NOMO-1 treated with dmso at 0.1 percent for 144 hours (cell line): ENCODE measurements at regions not wholly inside any gene's neighbourhood (a gene's known extent, or its start where the extent isn't known, plus 50 kb on each side); places are given as distances from the start of the nearest gene placed in this dataset.
A peak's percentile ranks its signal among the peaks of the same experiment; 100 is the strongest.

ENCODE experiments used
- DNase-seq: peaks from one replicate; lab custom pipeline; 2025; ENCODE audit not compliant: unreplicated experiment; lab: John Stamatoyannopoulos, UW

DNA sequence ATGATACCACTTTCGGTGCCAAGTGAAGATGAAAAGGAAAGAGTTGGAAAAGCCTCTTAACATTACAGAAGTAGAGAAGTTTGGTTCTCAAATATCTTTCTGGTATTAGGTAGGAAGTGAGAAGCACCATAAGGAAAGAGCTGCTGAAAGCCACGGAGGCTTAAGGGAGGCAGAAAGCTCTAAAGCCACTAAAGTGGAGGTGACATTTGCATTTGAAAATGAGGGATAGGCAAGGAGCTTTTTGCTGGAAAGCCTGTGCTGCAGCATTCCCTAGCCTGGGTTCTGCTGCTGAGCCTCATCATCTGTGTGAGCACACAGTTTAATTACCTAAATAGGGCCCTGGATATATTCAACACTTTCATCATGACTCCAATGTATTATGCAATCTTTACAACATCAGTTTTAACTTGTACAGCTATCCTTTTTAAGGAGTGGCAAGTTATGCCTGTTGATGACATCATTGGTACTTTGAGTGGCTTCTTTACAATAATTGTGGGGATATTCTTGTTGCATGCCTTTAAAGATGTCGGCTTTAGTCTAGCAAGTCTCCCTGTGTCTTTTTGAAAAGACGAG is 315.4 kb downstream of the RBM26 start:
- peak; percentile 38 for DNase-seq

DNA sequence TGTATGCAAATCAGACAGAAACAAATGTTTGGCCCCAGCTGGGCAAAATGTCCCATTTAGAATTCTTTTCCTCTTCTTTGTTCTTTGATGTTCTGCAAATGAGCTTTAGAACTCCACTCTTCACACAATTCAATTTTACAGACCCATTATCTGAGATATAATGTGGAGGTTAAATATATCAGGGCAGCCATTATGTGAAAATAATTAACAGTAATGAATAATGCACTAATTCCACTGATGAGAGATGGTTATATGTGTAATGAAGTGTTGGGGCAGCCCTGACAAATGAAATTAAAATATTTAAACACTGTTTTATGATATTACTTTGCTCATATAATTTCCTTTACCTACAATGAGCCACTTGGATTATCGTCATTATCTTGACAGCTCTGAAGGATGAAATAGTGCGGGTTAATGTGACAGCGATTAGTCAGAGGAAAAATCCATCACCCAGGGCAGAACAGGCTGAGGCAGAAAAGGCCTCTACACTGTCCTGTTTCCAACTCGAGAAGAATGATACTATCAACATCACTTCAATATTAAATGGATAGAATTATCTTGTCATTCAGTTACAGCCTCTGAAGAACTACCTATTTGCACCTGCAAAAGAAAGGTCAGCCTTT is 321.1 kb downstream of the RBM26 start:
- DNase-seq, result no peak

DNA sequence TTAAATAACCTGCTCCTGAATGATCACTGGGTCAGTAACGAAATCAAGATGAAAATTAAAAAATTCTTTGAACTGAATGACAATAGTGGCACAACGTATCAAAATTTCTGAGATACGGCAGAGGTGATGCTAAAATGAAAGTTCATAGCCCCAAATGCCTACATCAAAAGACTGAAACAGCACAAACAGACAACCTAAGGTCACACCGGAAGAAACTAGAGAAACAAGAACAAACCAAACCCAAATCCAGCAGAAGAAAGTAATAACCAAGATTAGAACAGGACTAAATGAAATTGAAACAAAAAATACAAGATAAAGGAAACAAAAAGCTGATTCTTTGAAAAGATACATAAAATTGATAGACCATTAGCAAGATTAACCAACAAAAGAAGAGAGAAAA is 324.1 kb downstream of the RBM26 start:
- no peak for DNase-seq

- DNase-seq, result no peak
Measured at GRCh38 chr13:79079351-79079839, 326.7 kb downstream of the RBM26 start.

DNA sequence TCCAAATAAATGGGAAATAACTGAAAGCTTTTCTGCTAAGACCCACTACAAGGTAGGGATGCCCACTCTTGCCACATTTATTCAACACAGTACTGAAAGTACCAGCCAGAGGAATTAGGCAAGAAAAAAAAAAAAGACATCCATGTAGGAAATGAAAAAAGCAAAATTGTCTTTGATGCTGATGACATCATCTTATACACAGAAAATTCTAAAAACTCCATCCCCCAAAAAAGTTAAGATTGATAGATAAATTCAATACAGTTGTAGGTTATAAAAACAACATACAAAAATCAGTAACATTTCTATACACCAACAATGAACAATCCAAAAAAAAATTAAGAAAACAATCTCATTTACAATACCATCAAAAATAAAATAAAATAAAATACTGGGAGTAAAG is 330.4 kb downstream of the RBM26 start:
- no peak for DNase-seq

DNA sequence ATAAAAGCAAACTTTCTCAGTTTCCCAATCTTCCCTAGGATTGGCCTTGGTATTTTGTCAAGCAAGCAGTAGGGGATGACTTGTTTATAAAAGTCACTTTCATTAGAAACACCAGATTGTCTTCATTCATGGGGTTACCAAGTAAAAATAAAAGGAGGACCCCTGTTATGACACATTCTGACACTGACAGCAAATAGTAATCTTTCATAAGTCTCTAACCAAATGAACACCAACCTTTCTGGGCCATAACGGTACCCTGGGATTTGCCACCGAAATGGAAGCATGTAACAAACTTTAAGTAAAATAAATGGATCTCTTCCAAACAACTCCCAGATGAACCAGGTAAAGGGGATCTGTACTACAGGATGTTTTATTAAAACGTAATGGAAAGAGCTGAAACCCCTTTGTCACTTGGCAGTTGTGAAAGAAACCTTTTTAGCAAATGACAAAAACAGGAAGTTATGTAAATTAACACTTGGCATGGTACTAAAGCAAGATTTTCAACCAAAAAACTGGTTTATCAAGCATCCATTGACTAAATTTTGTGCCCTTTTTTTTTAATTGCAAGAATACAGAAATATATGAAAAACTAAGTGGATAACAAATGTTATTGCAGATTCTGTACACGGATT is 335.6 kb downstream of the RBM26 start:
- DNase-seq, result peak; percentile 31

DNA sequence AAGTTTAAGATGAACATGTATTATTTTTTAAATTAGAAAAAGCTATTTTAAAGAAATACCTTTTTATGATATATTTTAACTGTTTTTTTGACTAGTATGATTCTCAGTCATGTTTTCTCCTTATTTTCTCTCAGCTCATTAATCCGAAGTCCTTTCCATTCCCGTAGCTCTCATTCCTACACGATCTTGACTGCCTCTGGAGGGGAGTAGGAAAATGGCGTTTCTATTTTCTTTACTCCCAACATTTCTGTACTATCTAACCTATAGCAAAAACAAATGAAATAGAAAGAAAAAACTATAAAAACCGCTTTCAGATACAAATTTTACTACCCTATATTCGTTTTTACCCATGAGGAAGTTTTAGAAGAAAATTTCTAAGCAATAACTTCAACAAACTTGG is 343.8 kb downstream of the RBM26 start:
- DNase-seq, result no peak

- no peak for DNase-seq
Measured at GRCh38 chr13:79060216-79060615, 345.8 kb downstream of the RBM26 start.

GRCh38 chr13:79056706-79057105 is 349.3 kb downstream of the RBM26 start:
- no peak for DNase-seq

DNA sequence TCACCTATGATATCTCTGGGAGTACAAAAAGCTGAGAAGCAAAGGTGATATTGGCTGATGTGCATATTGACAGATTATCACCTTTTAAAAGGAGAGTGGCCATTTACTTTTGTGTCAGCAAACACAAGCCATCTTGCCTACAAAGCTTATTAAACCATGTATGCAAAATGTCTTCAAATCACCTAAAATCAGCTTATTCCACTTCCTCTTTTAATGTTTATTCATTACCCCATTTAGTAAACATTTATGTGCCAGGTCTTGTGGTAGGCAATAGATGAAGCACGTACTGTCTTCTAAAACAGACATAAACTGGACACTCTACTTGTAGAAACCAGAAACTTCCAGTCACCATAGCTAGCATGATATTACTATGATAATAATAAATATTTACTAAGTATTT is 354.6 kb downstream of the RBM26 start:
- no peak for DNase-seq

- DNase-seq, result no peak
Measured at GRCh38 chr13:79044415-79044814, 361.6 kb downstream of the RBM26 start.

DNA sequence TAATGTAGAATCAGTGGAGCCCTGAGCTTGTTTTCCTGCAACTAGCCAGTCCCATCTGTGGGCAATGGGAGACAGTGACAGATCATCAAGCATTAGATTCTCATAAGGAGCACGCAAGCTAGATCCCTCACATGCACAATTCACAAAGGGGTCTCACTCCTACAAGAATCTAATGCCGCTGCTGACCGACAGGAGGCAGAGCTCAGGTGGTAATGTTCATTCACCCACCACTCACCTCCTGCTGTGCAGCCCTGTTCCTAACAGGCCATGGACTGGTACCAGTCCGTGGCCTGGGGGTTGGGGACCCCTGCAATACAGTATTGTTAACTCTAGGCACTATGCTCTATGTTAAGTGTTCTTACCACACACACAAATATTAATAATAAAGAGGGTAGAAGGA is 362.8 kb downstream of the RBM26 start:
- DNase-seq, result no peak

- DNase-seq, result no peak
Measured at GRCh38 chr13:79037197-79037596, 368.9 kb downstream of the RBM26 start.

GRCh38 chr13:79034341-79034740 is 371.7 kb downstream of the RBM26 start:
- DNase-seq, result no peak

DNA sequence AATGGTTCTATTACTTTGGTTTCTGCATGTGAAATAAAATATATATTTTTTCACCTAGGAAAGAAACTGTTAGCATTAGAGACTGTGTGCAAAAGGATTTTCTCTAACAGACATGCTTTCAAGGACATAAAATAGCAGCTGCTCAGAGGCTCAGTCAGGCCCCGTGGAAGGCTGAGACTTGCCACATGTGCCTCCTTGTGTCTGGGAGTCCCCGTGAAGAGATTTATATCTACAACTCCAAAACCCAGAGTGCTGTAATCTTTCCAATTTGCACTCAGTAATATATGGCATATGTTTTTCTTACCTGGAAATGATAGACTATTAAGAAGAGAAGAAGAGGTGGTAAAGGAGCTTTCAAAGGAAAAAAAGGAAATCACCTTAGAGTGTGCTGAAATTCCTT is 371.6 kb upstream of the OBI1 start:
- DNase-seq, result no peak

DNA sequence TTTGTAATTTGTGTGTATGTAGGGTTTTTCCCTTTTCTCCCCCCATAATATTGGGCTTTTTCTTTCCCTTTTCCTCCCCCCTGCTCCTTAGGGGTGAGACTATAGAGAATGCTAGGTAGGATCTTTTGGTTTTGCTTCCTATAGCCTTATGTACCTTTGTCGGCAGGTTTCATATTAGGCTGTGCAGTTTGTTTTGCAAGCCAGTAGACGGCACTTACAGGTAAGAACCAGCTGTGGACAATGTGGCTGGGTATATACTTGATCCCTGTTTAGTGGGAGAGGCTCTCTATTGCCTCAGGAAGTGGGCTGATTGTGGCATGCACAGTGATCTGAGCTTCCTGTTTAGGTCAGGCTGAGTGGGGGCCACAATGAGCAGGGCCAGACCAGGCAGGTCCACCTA is 359.2 kb upstream of the OBI1 start:
- DNase-seq, result no peak

DNA sequence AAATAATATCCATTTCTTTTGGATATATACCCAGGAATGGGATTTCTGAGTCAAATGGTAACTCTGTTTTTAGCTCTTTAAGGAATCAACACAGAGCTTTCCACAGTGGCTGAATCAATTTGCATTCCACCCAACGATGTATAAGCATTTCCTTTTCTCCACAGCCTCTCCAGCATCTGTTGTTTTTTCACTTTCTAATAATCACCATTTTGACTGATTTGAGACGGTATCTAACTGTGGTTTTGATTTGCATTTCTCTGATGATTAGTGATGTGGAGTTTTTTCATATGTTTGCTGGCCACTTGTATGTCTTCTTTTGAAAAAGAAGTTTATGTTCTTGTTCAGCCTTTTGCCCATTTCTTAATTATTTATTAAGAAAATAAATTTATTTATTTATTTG is 352.2 kb upstream of the OBI1 start:
- DNase-seq, result no peak

DNA sequence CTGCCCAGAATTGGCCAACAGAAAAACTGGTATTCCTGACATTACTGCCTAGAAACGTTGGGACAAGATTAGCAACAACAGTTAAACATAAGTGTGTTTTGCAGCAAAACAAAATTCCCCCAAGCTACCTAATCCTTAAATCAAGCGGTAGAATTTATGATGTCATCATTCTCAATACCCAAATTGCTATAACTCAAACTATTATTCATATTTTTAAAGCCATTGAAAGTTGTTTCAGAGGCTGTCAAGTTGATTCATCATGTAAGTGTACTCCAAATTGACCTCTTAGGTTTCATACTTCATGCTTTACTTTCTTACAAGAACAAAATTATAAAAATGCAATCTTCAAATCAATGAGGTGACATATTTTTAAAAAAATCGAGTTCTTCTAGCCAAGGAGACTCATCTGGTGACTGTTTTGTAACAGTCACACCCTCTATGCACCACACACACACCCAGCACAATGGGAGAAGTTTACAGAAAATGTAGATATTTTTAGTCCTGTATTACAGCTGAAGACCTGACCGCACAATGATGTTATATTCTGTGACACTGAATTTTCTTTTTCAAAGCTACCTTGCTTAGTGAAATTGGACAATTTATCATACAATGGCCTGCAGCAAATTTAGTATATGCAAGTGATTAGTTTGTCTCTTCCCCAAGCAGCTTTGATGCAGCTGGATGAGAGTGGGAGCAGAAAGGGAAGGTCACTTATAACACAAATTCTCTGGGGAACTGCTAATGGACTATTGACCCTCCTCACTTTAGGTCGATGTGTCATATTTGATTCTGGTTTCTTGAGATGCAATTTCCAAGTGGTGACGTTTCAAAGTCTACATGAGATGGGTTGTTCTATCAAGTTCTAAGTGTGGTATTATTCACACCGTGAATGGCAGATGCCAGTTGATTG is 345.3 kb upstream of the OBI1 start:
- DNase-seq, result no peak

DNA sequence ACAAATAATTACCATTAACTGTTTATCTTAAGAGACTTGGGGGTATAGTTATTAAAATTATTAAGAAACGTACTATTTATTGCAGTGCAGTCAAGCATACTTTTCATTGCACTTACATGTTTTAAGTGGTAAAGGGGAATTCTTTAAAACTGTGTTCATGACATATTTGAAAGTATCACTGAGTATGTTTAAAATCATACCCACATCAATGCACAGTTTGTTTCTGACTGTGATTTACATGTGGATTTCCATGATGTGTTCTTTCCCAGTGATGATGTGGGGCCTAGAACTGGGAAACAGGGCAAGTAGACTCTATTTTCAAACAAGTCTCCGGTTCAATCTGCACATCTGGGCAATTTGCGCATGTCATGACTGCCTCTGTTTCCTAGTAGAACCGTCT is 340.5 kb upstream of the OBI1 start:
- no peak for DNase-seq

- DNase-seq, result no peak
Measured at GRCh38 chr13:78998630-78999315, 339.8 kb upstream of the OBI1 start.
